Ishikawa (cell line): ENCODE measurements at regions not wholly inside any gene's neighbourhood (a gene's known extent, or its start where the extent isn't known, plus 50 kb on each side); places are given as distances from the start of the nearest gene placed in this dataset.

Experiments used
- CEBPB ChIP-seq: IDR thresholded peaks from 2 replicates; pipeline ENCODE4 v1.6.1; 2012
- CREB1 ChIP-seq: IDR thresholded peaks from 2 replicates; pipeline ENCODE4 v1.6.1; 2012; ENCODE audit warnings: low read depth
- EGR1 ChIP-seq: IDR thresholded peaks from 2 replicates; pipeline ENCODE4 v1.6.1; 2012
- EP300 ChIP-seq: IDR thresholded peaks from 2 replicates; pipeline ENCODE4 v1.6.1; 2012; ENCODE audit warnings: borderline replicate concordance
- FOXM1 ChIP-seq: IDR thresholded peaks from 2 replicates; pipeline ENCODE4 v1.6.1; 2012; ENCODE audit warnings: low read depth, borderline replicate concordance
- NFIC ChIP-seq: IDR thresholded peaks from 2 replicates; pipeline ENCODE4 v1.6.1; 2012
- RAD21 ChIP-seq: IDR thresholded peaks from 2 replicates; pipeline ENCODE4 v1.6.1; 2012; ENCODE audit warnings: low read depth
- TAF1 ChIP-seq: IDR thresholded peaks from 2 replicates; pipeline ENCODE4 v1.6.1; 2012; ENCODE audit warnings: low read depth, mild to moderate bottlenecking
- TCF12 ChIP-seq: IDR thresholded peaks from 2 replicates; pipeline ENCODE4 v1.6.1; 2012; ENCODE audit warnings: low read depth
- TEAD4 ChIP-seq: IDR thresholded peaks from 2 replicates; pipeline ENCODE4 v1.6.1; 2012
- YY1 ChIP-seq: IDR thresholded peaks from 2 replicates; pipeline ENCODE4 v1.6.1; 2012; ENCODE audit warnings: low read depth
- ZBTB7A ChIP-seq: IDR thresholded peaks from 2 replicates; pipeline ENCODE4 v1.6.1; 2012; ENCODE audit warnings: low read depth
- TF ChIP-seq, protein P1 (sequence below): IDR thresholded peaks from 2 replicates; pipeline ENCODE4 v1.6.1; 2012
- TF ChIP-seq, protein P2 (sequence below): IDR thresholded peaks from 2 replicates; pipeline ENCODE4 v1.6.1; 2012
- TF ChIP-seq, protein P3 (sequence below): IDR thresholded peaks from 2 replicates; pipeline ENCODE4 v1.6.1; 2012; ENCODE audit warnings: low read depth, mild to moderate bottlenecking

DNA sequence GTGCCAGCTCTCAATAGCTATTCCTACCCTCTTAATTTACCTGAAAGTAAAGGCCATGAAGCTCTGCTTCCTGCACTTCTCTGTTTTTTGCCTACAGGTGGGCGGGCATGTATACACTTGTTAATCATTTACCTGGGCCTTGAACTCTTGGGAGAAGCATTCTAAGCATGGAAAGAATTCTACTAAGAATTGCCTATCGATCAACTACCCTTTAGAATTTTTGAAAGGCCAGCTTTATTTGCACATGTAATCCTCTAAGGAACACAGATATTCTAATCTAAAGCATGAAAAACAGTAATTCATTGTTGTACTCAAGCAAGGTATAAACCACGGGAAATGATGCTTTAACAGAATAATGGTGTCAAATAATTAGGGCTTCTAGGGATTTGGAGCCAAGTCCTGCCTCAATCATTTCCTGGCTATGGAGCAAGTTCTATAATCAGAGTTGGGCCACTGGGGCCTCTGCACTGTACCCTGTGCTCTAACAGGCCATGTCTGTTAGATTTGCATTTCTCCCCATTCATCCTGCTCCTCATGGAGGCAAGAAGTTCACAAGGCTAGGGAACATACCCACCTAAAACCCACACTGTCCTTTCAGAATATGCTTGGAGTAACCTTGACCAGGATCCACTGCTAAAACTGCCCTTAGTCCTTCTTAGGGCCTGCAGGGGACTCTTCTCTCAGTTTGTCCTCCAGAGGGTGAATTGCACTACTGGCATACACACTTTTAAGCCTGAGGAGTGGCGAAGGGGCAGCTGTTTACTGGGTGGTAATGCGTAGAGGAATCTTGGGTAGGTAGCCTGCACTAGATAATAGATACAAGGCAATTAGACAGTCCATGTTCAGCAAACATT, 276.4 kb upstream of the JAG1 start:
- TF ChIP-seq CEBPB (no peak), RAD21 (no peak), EGR1 (no peak)

- TF ChIP-seq EP300 (no peak), RAD21 (no peak), NFIC (no peak), YY1 (no peak), CREB1 (no peak), TCF12 (no peak), TEAD4 (no peak)
- TF ChIP-seq, protein P1, sequence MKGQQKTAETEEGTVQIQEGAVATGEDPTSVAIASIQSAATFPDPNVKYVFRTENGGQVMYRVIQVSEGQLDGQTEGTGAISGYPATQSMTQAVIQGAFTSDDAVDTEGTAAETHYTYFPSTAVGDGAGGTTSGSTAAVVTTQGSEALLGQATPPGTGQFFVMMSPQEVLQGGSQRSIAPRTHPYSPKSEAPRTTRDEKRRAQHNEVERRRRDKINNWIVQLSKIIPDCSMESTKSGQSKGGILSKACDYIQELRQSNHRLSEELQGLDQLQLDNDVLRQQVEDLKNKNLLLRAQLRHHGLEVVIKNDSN = no peak
Observed at GRCh38 chr20:10951216-10951615, 277.4 kb upstream of the JAG1 start.

DNA sequence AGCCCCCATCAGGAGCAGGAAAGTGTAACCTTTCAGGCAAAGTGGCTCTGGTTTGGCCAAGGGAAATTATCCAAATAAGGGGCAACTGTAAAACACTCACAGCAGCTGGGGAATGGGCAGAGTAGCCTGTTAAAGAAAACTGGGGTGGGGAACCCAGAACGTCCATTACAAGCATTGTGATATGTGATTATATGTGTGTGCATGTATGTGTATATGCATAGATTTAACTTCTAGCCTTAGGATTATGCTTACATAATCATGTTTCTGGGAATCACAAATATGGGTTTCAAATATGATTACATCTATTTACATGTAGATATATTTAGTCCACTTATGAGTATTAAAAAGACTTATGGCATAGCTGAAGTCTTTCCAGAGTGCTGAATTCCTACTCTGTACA, 278.1 kb upstream of the JAG1 start:
- no peak for TF ChIP-seq FOXM1
- no peak for TF ChIP-seq TAF1
- no peak for TF ChIP-seq EGR1
- TF ChIP-seq CREB1 = no peak
- no peak for TF ChIP-seq TEAD4

- TF ChIP-seq EP300 (no peak), EGR1 (no peak)
Observed at GRCh38 chr20:10953437-10953836, 279.6 kb upstream of the JAG1 start.

DNA sequence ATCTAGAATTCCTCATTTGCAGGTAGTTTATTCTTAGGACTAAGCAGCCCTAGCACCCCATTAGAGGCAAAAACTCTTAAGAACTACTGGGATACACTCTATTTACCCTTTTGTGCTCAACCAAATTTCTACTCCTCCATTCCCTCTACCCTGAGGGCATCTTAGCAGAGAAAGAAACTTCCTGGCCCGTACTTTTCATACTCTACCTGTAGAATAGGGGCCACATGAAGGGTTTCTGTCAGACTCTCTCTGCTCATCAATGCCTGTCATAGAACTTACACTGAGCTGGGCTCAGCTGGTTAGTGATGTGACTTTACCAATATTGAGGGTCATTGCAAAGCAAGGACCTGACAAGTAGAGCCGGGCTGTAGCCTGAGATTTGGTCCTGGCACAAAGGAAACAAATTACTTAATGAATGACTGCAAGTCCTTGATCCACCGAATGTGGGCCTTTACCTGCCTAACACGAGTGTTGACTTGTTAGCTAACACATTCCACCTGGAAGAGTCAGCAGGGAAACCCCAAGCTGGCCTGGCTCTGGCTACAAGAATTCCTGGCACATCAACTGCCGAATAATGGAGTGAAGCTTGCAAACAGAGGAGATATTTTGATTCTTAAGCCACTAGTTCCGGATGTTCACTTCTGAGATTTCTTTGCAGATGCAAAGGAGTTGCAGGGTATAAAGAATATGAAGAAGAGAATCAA, 280.5 kb upstream of the JAG1 start:
- no peak for TF ChIP-seq CREB1
- no peak for TF ChIP-seq CEBPB
- TF ChIP-seq RAD21 = no peak
- no peak for TF ChIP-seq TCF12
- no peak for TF ChIP-seq TEAD4
- TF ChIP-seq YY1 = no peak
- TF ChIP-seq, protein P2, sequence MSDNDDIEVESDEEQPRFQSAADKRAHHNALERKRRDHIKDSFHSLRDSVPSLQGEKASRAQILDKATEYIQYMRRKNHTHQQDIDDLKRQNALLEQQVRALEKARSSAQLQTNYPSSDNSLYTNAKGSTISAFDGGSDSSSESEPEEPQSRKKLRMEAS = no peak
- no peak for TF ChIP-seq EGR1
- TF ChIP-seq, protein P1 = no peak
- no peak for TF ChIP-seq NFIC
- no peak for TF ChIP-seq TAF1

- TF ChIP-seq, protein P1 = no peak
- TF ChIP-seq, protein P2 = no peak
- no peak for TF ChIP-seq EP300
- TF ChIP-seq TCF12 = no peak
- no peak for TF ChIP-seq NFIC
- no peak for TF ChIP-seq TEAD4
- TF ChIP-seq CEBPB = no peak
- no peak for TF ChIP-seq RAD21
- TF ChIP-seq TAF1 = no peak
- no peak for TF ChIP-seq ZBTB7A
- no peak for TF ChIP-seq FOXM1
- no peak for TF ChIP-seq EGR1
- TF ChIP-seq YY1 = no peak
- no peak for TF ChIP-seq CREB1
- TF ChIP-seq, protein P3, sequence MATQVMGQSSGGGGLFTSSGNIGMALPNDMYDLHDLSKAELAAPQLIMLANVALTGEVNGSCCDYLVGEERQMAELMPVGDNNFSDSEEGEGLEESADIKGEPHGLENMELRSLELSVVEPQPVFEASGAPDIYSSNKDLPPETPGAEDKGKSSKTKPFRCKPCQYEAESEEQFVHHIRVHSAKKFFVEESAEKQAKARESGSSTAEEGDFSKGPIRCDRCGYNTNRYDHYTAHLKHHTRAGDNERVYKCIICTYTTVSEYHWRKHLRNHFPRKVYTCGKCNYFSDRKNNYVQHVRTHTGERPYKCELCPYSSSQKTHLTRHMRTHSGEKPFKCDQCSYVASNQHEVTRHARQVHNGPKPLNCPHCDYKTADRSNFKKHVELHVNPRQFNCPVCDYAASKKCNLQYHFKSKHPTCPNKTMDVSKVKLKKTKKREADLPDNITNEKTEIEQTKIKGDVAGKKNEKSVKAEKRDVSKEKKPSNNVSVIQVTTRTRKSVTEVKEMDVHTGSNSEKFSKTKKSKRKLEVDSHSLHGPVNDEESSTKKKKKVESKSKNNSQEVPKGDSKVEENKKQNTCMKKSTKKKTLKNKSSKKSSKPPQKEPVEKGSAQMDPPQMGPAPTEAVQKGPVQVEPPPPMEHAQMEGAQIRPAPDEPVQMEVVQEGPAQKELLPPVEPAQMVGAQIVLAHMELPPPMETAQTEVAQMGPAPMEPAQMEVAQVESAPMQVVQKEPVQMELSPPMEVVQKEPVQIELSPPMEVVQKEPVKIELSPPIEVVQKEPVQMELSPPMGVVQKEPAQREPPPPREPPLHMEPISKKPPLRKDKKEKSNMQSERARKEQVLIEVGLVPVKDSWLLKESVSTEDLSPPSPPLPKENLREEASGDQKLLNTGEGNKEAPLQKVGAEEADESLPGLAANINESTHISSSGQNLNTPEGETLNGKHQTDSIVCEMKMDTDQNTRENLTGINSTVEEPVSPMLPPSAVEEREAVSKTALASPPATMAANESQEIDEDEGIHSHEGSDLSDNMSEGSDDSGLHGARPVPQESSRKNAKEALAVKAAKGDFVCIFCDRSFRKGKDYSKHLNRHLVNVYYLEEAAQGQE = no peak
Observed at GRCh38 chr20:10954908-10955580, 281.2 kb upstream of the JAG1 start.

DNA sequence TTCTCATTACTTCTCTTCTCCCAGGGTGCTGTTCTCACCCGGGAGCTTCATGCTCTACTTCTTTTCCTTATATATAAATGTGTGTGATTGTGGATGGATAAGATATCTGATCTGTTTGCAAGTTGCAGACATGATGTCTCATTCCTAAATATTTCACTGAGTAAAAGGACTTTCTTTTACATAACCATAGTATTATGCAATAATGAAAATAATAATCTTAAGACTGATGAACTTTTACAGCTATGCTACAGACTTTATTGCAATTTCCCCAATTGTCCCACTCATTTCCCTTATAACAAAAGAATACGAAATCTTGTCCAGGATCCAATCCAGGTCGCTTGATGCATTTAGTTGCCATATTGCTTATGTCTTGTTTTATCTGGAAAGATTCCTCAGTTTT, 284.5 kb upstream of the JAG1 start:
- TF ChIP-seq, protein P1 = no peak
- TF ChIP-seq EGR1 = no peak
- no peak for TF ChIP-seq EP300
- TF ChIP-seq TAF1 = no peak
- no peak for TF ChIP-seq ZBTB7A
- TF ChIP-seq, protein P3 = no peak
- no peak for TF ChIP-seq TCF12
- no peak for TF ChIP-seq FOXM1
- no peak for TF ChIP-seq NFIC
- no peak for TF ChIP-seq CREB1
- no peak for TF ChIP-seq YY1
- TF ChIP-seq, protein P2 = no peak
- TF ChIP-seq CEBPB = no peak
- TF ChIP-seq TEAD4 = no peak
- no peak for TF ChIP-seq RAD21
